Body of pancreas (tissue), 4 donors: ENCODE measurements at regions not wholly inside any gene's neighbourhood (a gene's known extent, or its start where the extent isn't known, plus 50 kb on each side); places are given as distances from the start of the nearest gene placed in this dataset.

ENCODE experiments used
- CTCF ChIP-seq, 7 experiments: fragments of 450-650 bp in 4 of 7; fragments of 200-600 bp in 3 of 7; sonication (generic) in 3 of 7; IDR thresholded peaks; one replicate each; pipeline ENCODE4 v1.5.1; 2016 to 2019; ENCODE audit warnings: antibody characterized with exemption in 7 of 7
- POLR2A ChIP-seq, 3 donors: fragments of 450-650 bp; IDR thresholded peaks; one replicate each; pipeline ENCODE4 v1.6.1; 2016; ENCODE audit warnings: antibody characterized with exemption in 3 of 3, mild to moderate bottlenecking in 2 of 3

GRCh38 chr2:111219285-111219684, 98.6 kb downstream of the BCL2L11 start:
- TF ChIP-seq CTCF (IDR thresholded peaks at IDR 0.05): no peak
- no peak for TF ChIP-seq POLR2A (IDR thresholded peaks at IDR 0.05)
